HG02970 (cell line): ENCODE measurements at regions not wholly inside any gene's neighbourhood (a gene's known extent, or its start where the extent isn't known, plus 50 kb on each side); places are given as distances from the start of the nearest gene placed in this dataset.
A peak's percentile ranks its signal among the peaks of the same experiment; 100 is the strongest.

Source experiments
- ATAC-seq: cut with Tn5 transposase; IDR thresholded peaks from one replicate; pipeline ENCODE4 v1.9.1; 2021; ENCODE audit warnings: mild to moderate bottlenecking, moderate library complexity, moderate number of reproducible peaks; ENCODE audit not compliant: unreplicated experiment, low FRiP score

DNA sequence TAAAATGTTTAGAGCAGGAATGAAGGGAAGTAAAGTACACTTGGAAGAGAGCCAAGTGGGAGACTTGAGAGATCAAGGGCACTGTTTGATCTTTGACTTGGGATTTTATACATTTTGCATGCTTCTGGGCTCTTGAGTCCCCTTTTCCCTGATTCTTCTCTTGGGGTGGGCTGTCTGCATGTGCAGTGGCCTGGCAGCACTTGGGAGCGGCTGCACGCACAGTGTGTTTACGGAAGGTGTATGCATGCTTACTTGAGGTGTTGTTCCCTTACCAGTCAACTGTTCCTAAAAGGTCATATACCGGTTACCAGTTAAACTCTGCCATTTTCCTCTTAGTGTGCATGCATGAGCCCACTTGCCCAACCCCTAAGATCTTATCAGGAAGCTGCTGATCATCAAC is 377.7 kb downstream of the CYLC2 start:
- no peak for ATAC-seq

DNA sequence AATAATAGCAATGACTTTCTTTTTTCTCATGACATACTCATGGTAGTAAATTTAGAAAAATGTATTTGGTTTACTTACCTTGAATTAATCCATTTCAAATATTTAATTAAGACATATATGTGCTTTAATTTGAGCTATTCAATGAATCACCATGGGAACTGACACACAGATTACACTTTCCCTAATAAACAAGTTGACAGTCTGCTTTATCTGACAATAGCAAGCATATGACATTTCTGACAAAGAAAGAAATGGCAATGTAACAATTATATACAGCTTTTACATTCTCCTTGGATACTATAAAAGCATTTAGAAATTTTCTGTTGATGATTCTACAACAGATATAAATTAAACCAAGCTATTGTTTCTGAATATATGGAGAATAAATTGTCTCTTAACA is 382.5 kb downstream of the CYLC2 start:
- ATAC-seq = no peak

DNA sequence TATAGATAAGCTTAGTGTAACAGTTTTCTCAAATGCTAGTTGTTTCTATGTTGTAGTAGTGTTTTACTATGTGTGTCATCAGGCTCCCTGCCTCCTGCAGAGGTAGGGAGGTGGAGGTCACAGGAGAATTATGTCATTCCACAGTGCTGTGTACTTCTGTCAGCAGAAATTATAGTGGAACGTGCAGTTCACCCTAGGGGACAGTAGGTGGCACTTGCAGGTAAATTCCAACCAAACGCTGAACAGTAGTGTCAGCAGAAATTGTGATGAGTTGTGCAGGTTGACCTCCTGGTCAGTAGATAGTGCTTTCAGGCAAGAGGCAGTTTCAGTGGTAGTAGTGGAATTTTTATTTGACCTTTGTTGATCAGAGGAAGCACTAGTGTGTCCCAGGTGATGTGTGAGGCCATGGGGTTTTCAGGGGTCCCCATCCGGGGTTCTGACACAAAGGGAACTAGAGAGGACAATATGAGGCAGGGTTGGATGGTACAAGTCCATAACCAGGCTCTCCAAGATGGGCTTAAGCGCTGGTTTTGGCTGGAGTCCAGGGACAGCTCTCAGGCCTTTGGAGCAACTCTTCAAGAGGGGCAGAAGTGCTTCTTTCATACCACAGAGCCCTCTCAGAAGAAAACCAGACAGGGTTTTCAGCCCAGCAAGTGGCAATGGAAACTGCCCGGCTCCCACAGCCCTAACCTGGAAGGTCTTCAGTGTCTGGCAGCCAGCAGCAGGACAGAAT is 402.9 kb downstream of the CYLC2 start:
- ATAC-seq = peak; percentile 79

DNA sequence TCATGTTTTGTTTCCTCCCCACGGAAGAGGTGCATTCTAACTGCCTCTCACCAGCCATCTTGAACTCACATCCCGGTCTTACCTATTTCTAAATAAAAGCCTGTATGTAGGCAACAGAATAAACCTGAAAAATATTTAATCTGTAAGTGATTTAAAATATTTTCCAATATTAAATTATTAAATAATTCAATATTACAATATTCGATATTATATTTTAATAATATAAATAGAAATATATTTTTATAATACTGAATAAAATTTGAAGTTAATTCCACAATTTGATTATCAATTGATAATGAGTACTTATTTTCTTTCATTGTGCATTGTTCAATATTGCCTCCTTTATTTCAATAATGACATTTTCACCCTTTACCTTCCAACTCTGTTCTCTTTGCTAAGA is 404.4 kb downstream of the CYLC2 start:
- ATAC-seq = no peak

DNA sequence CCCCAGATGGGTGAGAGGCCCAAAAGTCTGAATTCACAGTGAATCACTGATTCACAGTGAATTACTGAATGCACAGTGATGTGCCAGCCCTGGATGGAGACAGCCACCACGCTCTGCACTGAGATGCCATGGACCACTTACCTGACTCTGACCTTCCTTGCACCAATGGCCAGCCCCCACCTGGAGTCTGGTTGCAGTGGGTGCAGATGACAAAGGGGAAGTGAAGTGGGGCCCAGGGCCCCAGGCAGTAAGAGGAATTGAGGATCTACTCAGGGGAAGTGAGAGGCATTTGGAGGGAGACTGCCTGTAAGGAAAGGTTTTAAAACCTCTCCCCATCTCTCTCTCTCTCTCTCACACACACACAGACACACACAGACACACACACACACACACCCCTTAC is 412.1 kb downstream of the CYLC2 start:
- ATAC-seq = no peak

DNA sequence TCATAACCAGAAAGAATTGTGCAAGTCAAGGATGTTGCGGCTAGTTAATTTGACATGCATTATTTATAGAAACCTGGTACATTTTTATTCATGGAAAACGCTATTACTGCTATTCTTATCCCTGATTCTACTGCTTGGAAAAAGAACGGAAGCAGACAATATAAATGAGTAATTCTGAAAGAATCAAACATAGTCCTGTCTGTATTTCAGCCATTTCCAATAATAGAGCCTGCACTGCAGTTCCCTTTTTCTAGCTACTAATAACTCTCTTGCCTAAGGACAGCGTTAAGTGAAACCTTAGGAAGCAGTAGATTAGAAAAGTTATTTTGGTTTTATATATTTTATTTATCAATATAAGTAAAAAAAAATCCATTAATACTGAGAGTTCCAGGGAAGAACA is 414.9 kb downstream of the CYLC2 start:
- ATAC-seq = no peak

DNA sequence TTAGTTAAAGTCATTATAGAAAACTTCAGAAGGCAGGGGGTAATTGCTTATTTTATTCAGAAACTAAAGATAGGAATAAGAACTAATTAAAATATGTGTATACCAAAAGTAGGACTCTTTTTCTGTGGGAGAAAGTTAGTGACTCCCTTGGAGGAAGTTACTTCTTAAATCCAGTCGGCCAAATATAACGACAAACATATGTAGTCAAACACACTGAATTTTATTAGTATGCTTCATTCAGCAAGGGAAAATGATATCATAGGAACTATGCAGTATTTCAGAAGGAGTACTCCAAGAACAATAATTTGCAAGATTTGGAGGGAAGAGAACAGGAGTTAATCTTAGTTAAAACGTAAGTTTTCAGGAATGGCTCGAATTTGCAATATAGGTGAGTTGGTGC is 432.6 kb downstream of the CYLC2 start:
- ATAC-seq = no peak

DNA sequence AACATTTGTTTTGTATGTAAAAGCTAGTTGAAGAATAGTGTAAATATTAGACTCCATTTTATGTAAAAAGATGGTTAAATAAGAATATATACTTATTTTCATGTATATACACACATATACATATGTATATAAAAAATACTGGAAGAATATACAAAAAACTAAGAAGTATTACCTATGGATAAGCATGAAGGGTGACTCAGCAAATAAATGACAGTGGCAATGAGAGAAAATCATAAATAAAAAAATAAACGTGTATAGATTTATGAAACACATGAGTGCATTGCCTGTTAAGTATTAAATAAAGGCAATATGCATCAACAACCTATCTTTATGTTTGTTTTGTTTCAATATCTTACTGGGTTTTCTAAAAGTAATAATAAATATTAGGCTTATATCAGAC is 435.3 kb downstream of the CYLC2 start:
- no peak for ATAC-seq

DNA sequence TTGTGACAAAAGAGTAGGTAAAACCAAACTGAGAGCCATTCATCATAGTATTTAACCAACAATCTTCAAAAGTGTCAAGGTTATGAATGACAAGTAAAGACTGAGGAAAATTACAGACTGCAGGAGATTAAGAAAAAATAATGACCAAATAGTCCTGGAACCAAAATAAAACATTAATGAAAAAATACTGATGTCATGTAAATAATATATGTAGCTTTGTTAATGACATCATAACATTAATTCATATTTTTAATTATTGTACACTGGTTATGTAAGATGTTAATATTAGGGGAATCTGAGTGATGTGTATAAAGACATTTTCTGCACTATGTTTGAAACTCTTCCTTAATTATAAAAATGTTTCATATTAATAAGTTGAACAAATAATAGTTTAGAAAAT is 436.7 kb downstream of the CYLC2 start:
- no peak for ATAC-seq

DNA sequence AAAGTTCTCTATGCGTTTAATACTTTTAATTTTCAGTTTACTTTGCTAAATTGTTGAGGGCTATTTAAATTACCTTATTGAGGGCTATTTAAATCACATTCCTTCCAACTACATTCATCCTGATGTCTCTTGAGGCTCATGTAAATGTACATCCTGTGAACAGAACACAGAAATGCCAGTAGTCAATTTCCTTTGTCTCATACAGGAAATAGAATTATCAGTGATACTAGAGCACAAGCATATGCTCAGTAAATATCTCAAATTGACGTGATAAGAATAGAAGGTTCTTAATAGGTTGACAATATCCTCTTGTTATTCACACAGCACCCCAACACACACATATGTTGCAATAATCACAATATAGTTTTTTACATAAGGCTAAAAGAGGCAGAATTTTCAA is 449.0 kb downstream of the CYLC2 start:
- no peak for ATAC-seq

DNA sequence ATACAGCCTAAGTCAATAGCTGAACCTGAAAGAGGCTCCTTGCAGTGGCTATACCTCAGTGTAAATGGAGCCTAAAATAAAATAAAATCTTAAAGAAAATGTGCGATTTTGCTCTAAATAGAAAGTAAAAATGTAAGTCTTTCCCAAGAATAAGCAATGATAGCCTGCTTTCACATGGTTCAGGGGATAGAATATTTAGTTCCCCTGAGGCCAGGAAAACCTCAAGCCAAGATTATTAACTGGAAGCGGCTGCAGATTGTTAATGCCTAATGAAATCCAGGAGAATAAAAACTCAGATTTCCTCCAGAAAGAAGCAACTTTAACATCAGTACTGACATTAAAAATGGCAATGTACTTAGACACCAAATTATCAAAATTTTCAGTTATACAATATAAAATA is 463.7 kb downstream of the CYLC2 start:
- ATAC-seq = no peak

DNA sequence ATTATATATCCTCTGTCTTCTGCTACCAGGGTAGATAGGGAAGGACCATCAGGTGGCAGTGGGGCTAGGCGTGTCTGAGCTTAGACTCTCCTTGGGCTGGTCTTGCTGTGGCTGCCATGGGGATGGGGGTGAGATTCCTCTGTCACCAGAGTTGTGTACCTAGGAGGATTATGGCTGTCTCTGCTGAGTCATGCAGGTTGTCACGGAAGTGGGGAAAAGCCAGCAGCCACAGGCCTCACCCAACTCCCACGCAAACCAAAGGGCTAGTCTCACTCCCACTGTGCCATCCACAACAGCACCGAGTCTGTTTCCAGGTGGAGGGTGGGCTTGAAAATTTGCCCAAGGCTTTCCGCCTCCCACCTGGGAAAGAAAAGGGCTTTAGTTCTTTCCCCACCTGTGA is 476.1 kb downstream of the CYLC2 start:
- ATAC-seq = no peak

DNA sequence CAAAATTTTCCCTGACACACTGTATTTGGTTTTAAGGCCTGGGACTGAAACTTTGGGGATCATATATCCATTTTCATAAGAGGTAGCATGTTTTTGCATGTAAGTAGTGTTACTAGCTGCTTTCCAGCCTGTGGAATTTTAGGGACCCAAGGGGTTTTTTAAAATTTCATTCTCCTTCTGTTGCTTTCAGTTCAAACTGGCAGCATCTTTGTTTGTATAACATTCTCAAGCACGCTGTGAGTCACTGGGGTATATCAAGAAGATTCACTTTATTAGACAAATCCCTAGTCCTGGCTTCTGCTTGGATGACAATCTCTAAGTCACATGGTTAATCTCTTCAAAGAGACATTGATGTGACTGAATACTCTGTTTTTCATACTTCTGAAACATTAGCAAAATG is 479.0 kb downstream of the CYLC2 start:
- no peak for ATAC-seq

DNA sequence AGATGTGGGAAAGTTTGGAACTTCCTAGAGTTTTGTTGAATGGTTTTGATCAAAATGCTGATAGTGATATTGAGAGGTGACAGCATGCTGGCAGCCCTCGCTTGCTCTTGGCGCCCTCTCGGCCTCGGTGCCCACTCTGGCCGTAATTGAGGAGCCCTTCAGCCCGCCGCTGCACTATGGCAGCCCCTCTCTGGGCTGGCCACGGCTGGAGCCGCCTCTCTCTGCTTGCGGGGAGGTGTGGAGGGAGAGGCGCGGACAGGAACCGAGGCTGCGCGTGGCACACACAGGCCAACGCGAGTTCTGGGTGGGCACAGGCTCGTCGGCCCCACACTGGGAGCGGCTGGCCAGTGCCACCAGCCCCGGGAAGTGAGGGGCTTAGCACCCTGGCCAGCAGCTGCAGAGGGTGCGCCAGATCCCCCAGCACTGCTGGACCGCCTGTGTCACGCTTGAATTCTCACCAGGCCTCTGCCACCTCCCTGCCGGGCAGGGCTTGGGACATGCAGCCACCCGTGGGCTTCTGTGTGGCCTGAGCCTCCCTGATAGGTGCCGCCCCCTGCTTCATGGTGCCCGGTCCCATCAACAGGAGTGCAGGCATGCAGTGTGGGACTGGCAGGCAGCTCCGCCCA is 488.5 kb downstream of the CYLC2 start:
- ATAC-seq = no peak

DNA sequence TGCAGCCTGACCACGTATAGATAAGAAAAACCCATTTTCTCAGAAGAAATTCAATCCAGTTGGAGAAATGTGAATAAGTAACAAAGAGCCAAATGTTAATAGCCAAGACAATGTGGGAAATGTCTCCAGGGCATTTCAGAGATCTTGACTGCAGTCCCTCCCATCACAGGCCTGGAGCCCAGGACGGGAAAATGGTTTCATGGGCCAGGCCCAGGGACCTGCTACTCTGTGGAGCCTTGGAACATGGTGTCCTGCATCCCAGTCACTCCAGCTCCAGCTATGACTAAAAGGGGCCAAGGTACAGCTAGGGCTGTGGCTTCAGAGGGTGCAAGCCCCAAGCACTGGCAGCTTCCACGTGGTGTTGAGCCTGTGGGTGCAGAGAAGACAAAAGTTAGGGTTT is 490.0 kb downstream of the CYLC2 start:
- no peak for ATAC-seq

DNA sequence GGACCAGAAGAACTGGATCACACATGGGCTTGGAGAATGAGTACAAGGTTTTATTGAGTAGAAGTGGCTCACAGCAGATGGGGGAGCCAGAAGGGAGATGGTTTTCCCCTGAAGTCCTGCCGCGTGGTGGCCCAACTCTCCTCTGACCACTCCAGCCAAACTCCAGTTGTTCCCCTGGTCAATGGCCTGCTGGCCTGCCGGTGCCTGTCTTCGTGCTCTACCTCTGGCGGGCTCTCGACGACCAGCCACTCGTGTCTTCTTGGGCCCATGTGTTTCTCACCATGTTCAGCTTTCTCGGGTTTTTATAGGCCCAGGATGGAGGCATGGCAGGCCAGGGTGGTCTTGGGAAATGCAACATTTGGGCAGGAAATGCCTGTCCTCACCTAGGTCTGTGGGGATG is 519.6 kb downstream of the CYLC2 start:
- ATAC-seq = no peak

DNA sequence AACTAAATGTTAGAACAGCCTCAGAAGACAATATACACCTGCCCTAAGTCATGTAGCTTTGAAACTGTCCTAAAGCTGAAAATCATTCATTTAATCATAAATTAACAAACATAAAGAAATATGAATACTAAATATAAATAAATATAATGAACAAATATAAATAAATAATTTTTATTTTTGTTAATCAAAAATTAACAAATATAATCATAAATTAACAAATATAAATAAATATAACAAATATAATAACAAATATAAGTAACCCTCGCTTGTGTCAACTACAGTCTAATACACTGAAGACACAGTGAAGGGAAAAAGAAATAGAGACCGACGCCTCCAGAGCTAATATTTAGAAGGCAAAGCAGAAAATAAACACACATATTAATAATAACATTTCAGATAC is 527.3 kb downstream of the CYLC2 start:
- ATAC-seq = no peak

DNA sequence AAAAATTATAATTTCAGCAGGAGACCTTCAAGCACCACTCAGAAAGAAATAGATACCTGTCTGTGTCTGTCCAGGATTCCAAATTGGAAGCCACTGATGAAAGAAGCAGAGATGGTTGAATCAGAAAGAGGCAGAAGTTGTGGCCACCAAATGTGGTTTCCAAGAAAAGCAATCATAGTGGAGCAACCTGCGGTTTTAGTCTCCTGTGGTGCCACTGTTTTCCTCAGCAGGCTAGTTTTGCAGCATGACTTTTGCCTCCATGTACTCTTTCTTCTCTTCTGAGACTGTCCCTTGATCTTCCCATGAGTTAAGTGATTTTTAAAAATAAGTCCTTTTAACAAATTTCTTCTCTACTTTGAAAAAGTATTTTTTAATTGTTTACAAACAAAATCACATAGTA is 535.8 kb downstream of the CYLC2 start:
- no peak for ATAC-seq

DNA sequence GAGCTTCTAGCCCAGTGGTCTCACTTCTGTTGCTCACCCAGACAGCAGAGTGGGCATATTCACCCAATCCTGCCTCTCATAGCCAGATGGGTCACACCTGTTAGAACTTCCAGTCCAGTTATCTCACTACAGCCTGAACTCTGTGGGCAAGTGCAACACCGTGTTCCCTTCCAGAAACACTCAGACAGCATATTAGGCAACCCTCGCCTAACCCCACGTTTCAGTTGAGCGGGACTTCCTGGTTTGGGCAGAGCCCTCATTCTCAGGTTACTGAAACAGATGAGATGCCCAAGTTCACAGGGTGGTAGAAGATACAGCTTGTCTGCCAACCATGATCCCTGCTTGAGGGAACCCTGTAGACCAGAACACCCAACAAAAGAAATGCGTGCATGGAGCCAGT is 538.2 kb downstream of the CYLC2 start:
- no peak for ATAC-seq

DNA sequence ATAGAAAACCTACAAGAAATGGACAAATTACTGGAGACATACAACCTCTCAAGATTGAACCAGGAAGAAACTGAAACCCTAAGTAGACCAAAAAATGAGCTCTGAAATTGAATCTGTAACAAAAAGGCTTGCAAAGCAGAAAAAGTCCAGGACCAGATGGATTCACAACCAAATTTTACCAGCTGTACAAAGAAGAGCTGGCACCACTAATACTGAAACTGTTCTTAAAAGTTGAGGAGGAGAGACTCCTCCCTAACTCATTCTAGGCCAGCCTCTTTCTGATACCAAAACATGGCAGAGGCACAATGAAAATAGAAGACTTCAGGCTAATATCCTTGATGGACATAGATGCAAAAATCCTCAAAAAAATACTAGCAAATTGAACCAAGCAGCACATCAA is 542.3 kb downstream of the CYLC2 start:
- ATAC-seq = no peak

DNA sequence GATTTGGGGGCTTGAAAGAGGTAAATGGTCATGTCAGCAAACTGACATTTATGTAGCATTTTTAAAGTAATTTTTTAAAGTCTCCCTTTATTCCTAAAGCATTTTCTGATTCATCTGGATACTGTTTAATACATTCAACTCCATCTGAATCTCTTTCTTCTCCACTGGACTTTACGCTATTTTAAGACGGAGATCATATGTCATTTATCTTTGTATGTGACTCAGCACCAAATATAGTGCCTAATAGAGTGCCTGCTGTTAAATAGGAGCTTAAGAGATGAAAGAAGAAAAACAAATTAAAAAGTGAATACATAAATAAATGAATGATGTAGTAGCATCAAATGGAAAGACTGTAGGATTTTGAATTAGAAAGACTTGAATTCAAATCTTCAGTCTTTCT is 548.8 kb upstream of the SMC2 start:
- ATAC-seq = no peak

DNA sequence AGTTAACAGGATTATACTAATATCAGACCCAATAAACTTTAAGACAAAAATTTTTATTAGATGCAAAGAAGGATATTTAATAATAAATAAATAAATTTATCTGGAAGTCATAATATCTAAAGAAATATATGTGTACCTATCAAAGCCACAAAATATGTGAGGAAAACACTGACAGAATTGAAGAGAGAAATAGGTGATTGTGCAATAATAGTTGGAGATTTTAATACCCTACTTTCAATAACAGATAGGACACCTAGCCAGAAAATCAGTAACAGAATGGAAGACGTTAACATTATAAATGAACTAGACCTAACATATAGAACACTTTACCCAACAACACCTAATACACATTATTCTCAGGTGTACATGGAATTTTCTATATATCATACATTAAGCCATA is 541.4 kb upstream of the SMC2 start:
- ATAC-seq = no peak

DNA sequence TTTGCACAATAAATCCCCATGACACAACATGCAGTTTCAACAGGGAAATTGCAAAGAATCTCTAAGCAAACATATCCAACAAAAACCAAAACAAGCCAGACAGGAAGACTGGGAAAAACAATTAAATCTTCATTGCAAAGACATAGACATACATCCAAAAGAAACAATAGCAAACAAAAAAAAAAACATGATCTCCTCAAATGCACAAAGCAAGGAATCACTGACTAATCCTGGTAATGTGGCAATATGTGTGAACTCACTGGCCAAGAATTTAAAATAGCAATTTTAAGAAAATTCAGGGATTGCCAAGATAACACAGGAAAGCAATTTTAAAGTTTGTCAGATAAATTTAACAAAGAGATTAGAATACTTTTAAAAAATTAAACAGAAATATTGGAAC is 520.1 kb upstream of the SMC2 start:
- no peak for ATAC-seq
